Pancreas (tissue), 10 donors: ENCODE measurements at regions not wholly inside any gene's neighbourhood (a gene's known extent, or its start where the extent isn't known, plus 50 kb on each side); places are given as distances from the start of the nearest gene placed in this dataset.
"Not testable (repeated sequence)": the region's sequence is repeated elsewhere in the genome, so short reads cannot be mapped to it uniquely, and the experiment has no call there.

Experiments
- ATAC-seq, 4 donors: fragments of 200-7000 bp; cut with Tn5 transposase; one replicate each; pipeline versions ENCODE4 v1.8.0 to v1.9.1; 2020; ENCODE audit warnings: mild to moderate bottlenecking in 4 of 4, moderate library complexity in 4 of 4
- DNase-seq, 6 donors: peaks; one replicate each; pipeline ENCODE4 v3.0.0-alpha.2; 2020
- FAIRE-seq: peaks from 2 replicates; lab custom pipeline; 2012; peaks lifted over from hg19 to GRCh38; lab: Jason Lieb, UNC
- H3K27ac ChIP-seq, 4 donors: fragments of 200-600 bp; sonication (generic); 1 replicate in 3 of 4; 2 replicates in 1 of 4; pipeline versions ENCODE4 v1.5.0 to v1.8.0; 2020
- H3K27me3 ChIP-seq, 4 donors: fragments of 200-600 bp; one replicate each; pipeline ENCODE4 v1.8.0; 2021
- H3K36me3 ChIP-seq, 3 donors: fragments of 200-600 bp; sonication (generic) in 1 of 3; one replicate each; pipeline versions ENCODE4 v1.5.0 to v1.8.0; 2020 to 2021
- H3K4me1 ChIP-seq, 3 donors: fragments of 200-600 bp; one replicate each; pipeline ENCODE4 v1.8.0; 2021
- H3K4me3 ChIP-seq, 4 donors: fragments of 200-600 bp; sonication (generic) in 2 of 4; one replicate each; pipeline versions ENCODE4 v1.5.0 to v1.8.0; 2020 to 2021
- H3K9me3 ChIP-seq, 4 donors: fragments of 200-600 bp; one replicate each; pipeline ENCODE4 v1.8.0; 2021
- CTCF ChIP-seq, 4 donors: fragments of 200-600 bp; sonication (generic) in 3 of 4; IDR thresholded peaks; one replicate each; pipeline versions ENCODE4 v1.5.0 to v1.8.0; 2021; ENCODE audit warnings: antibody characterized with exemption in 4 of 4
- WGBS, 2 donors: extraction: QIAGEN DNeasy Blood & Tissue Kit; methylation state at CpG; one replicate each; pipeline ENCODE4 v1.1.7; 2013; 5-methylcytosine and 5-hydroxymethylcytosine counted together
- intact Hi-C, 3 donors: fragments of 100-400 bp; cut with DNase I; formaldehyde crosslinking; loops; one replicate each; pipeline versions ENCODE4 v1.11.1 to v1.14.2; 2022
- donor health status: healthy with polysubstance abuse.
- donor health status: DM: no; HTN: no; CAD: no; lungs with moderate emphysema.
- donor health status: DM: no; HTN: no; CAD: no.
- donor health status: control.
- donor health status: control.
- donor health status: Bipolar disorder and iron deficiency.
- donor health status: DM: yes; HTN: yes; CAD: no.
- donor health status: DM: no; HTN: no; CAD: no.
- donor health status: DM: no; HTN: no; CAD: no.
- donor health status: DM: yes; HTN: yes; CAD: no.

GRCh38 chr2:95674186-95674585 lies 82.4 kb downstream of the TRIM43 start:
- DNase-seq = no peak
- 66 to 76% methylated on average over 5 of the region's 5 CpGs for WGBS, 2 donors

GRCh38 chr2:95676573-95676972 lies 84.8 kb downstream of the TRIM43 start:
- DNase-seq, intact Hi-C loops, H3K9me3 ChIP-seq, H3K27ac ChIP-seq, H3K4me1 ChIP-seq, H3K4me3 ChIP-seq, FAIRE-seq, H3K27me3 ChIP-seq, H3K36me3 ChIP-seq, ATAC-seq: not testable (repeated sequence)
- 45 to 83% methylated on average over 1 of the region's 1 CpG for WGBS, 2 donors

More at GRCh38 chr2:95674186-95674585, 82.4 kb downstream of the TRIM43 start:
- no peaks in the 10 kb centered on the region for H3K4me1 ChIP-seq
- intact Hi-C loops = no loop called here
- ATAC-seq (no peak), FAIRE-seq (no peak)
- no peaks in the 10 kb centered on the region for H3K9me3 ChIP-seq
- H3K4me3 ChIP-seq = no peak overlapping the region
- no peaks in the 10 kb centered on the region for H3K27me3 ChIP-seq
- H3K36me3 ChIP-seq = no peaks in the 10 kb centered on the region
- H3K27ac ChIP-seq = no peak overlapping the region
- no peak for TF ChIP-seq CTCF (IDR thresholded peaks at IDR 0.05)

- WGBS, 2 donors = 52 to 61% methylated on average over 4 of the region's 4 CpGs
- no peak for TF ChIP-seq CTCF (IDR thresholded peaks at IDR 0.05)
- no peak overlapping the region for H3K4me3 ChIP-seq
- no peaks in the 10 kb centered on the region for H3K9me3 ChIP-seq
- FAIRE-seq (no peak), DNase-seq (no peak), ATAC-seq (no peak)
- intact Hi-C loops = no loop called here
- no peaks in the 10 kb centered on the region for H3K27me3 ChIP-seq
- H3K4me1 ChIP-seq = no peaks in the 10 kb centered on the region
- H3K36me3 ChIP-seq = no peaks in the 10 kb centered on the region
- H3K27ac ChIP-seq = no peak overlapping the region
Observed at GRCh38 chr2:95677346-95677745, 85.5 kb downstream of the TRIM43 start.

GRCh38 chr2:95677833-95678232 lies 86.0 kb downstream of the TRIM43 start:
- H3K36me3 ChIP-seq, FAIRE-seq, H3K4me1 ChIP-seq, H3K27me3 ChIP-seq, H3K4me3 ChIP-seq, H3K27ac ChIP-seq, H3K9me3 ChIP-seq, DNase-seq, intact Hi-C loops: not testable (repeated sequence)
- 67 to 74% methylated on average over 2 to 3 of the region's 3 CpGs for WGBS, 2 donors
- ATAC-seq = peak in 3 of 4 donors; percentile 8 to 50 (median 39)

GRCh38 chr2:95681158-95681557 lies 89.4 kb downstream of the TRIM43 start:
- H3K36me3 ChIP-seq, H3K9me3 ChIP-seq, ATAC-seq, intact Hi-C loops, H3K27me3 ChIP-seq, H3K27ac ChIP-seq, H3K4me3 ChIP-seq, FAIRE-seq, DNase-seq, H3K4me1 ChIP-seq: not testable (repeated sequence)
- WGBS, 2 donors = 96 to 100% methylated on average over 1 of the region's 1 CpG

- not testable (repeated sequence) for FAIRE-seq
- 23 to 28% methylated on average over 6 of the region's 6 CpGs for WGBS, 2 donors
Observed at GRCh38 chr2:95681589-95682081, 89.8 kb downstream of the TRIM43 start.

GRCh38 chr2:95682889-95683517 lies 91.2 kb downstream of the TRIM43 start:
- WGBS, 2 donors = 18 to 21% methylated on average over 18 to 19 of the region's 19 CpGs

More at GRCh38 chr2:95681589-95682081, 89.8 kb downstream of the TRIM43 start:
- H3K9me3 ChIP-seq, H3K27me3 ChIP-seq, H3K36me3 ChIP-seq, H3K27ac ChIP-seq, intact Hi-C loops, H3K4me3 ChIP-seq, DNase-seq, H3K4me1 ChIP-seq: not testable (repeated sequence)
- ATAC-seq = peak; percentile 26 to 51 (median 42)

More at GRCh38 chr2:95682889-95683517, 91.2 kb downstream of the TRIM43 start:
- H3K36me3 ChIP-seq, FAIRE-seq, H3K9me3 ChIP-seq, H3K27me3 ChIP-seq, H3K4me1 ChIP-seq, intact Hi-C loops, DNase-seq: not testable (repeated sequence)
- Histone ChIP-seq H3K4me3 (peak overlapping the region in 2 of 4 donors; percentile 21 to 35), H3K27ac (peak overlapping the region in 1 of 4 donors; percentile 36)
- ATAC-seq = peak; percentile 10 to 23 (median 14)
